Spinal cord (tissue), 9 donors: ENCODE measurements at regions not wholly inside any gene's neighbourhood (a gene's known extent, or its start where the extent isn't known, plus 50 kb on each side); places are given as distances from the start of the nearest gene placed in this dataset.

Source experiments
- DNase-seq, 6 donors: peaks; one replicate each; pipeline versions ENCODE4 v3.0.0 to v3.0.0-alpha.2; 2013 to 2015; ENCODE audit warnings: low spot score in 6 of 6, low read depth in 4 of 6
- H3K27ac ChIP-seq: one replicate; pipeline ENCODE4 v1.5.1; 2013; ENCODE audit warnings: low read depth, low read length, control low read depth
- H3K27me3 ChIP-seq: one replicate; pipeline ENCODE4 v1.6.1; 2013; ENCODE audit warnings: low read length; ENCODE audit not compliant: control insufficient read depth, insufficient read depth
- H3K36me3 ChIP-seq: one replicate; pipeline ENCODE4 v1.6.1; 2013; ENCODE audit warnings: low read length; ENCODE audit not compliant: control insufficient read depth, insufficient read depth
- H3K4me1 ChIP-seq: one replicate; pipeline ENCODE4 v1.6.1; 2013; ENCODE audit warnings: low read length; ENCODE audit not compliant: control insufficient read depth, insufficient read depth
- H3K4me3 ChIP-seq: one replicate; pipeline ENCODE4 v1.5.1; 2013; ENCODE audit warnings: low read depth, low read length, control low read depth
- H3K9me3 ChIP-seq: one replicate; pipeline ENCODE4 v1.6.1; 2013; ENCODE audit warnings: low read length; ENCODE audit not compliant: control insufficient read depth, insufficient read depth
- whole genome bisulfite sequencing: methylation state at CpG from one replicate; pipeline ENCODE4 v1.1.5; 2013; ENCODE audit warnings: missing lambda C conversion rate; ENCODE audit not compliant: insufficient coverage; 5-methylcytosine and 5-hydroxymethylcytosine counted together
- donor health status: healthy.

GRCh38 chr5:142445266-142445665 is 120.4 kb upstream of the SPRY4 start:
- H3K27ac ChIP-seq, result no peak overlapping the region
- no peak for DNase-seq
- no peak overlapping the region for H3K4me3 ChIP-seq
- WGBS, result 100% methylated on average over 2 of the region's 5 CpGs
- no peaks in the 10 kb centered on the region for H3K27me3 ChIP-seq
- H3K4me1 ChIP-seq, result peaks cover 7% of the 10 kb centered on the region
- no peaks in the 10 kb centered on the region for H3K9me3 ChIP-seq
- no peaks in the 10 kb centered on the region for H3K36me3 ChIP-seq

- no peak overlapping the region for H3K4me3 ChIP-seq
- no peaks in the 10 kb centered on the region for H3K9me3 ChIP-seq
- peaks cover 15% of the 10 kb centered on the region for H3K4me1 ChIP-seq
- no peaks in the 10 kb centered on the region for H3K36me3 ChIP-seq
- WGBS, result 47% methylated on average over 10 of the region's 12 CpGs
- DNase-seq, result peak in 1 of 6 donors; percentile 74
- H3K27me3 ChIP-seq, result no peaks in the 10 kb centered on the region
- peak overlapping the region; percentile 10 for H3K27ac ChIP-seq
These were observed 116.8 kb upstream of the SPRY4 start for GRCh38 chr5:142441616-142442015.

- DNase-seq, result peak in 1 of 6 donors; percentile 18
- Histone ChIP-seq H3K4me3 (no peak overlapping the region), H3K4me1 (peaks cover 15% of the 10 kb centered on the region), H3K27ac (no peak overlapping the region), H3K9me3 (no peaks in the 10 kb centered on the region), H3K36me3 (no peaks in the 10 kb centered on the region), H3K27me3 (no peaks in the 10 kb centered on the region)
- WGBS, result 67% methylated on average over 3 of the region's 7 CpGs
These were observed 114.5 kb upstream of the SPRY4 start for GRCh38 chr5:142439207-142439860.

GRCh38 chr5:142438573-142438972 is 113.8 kb upstream of the SPRY4 start:
- no peak overlapping the region for H3K4me3 ChIP-seq
- WGBS, result no CpG with 5 or more reads among the region's 2 CpGs
- H3K4me1 ChIP-seq, result peaks cover 15% of the 10 kb centered on the region
- H3K36me3 ChIP-seq, result no peaks in the 10 kb centered on the region
- H3K27me3 ChIP-seq, result no peaks in the 10 kb centered on the region
- no peaks in the 10 kb centered on the region for H3K9me3 ChIP-seq
- H3K27ac ChIP-seq, result peak overlapping the region; percentile 44
- DNase-seq, result no peak

GRCh38 chr5:142437563-142437962 is 112.7 kb upstream of the SPRY4 start:
- H3K4me1 ChIP-seq, result peaks cover 19% of the 10 kb centered on the region
- WGBS, result 100% methylated on average over 2 of the region's 4 CpGs

GRCh38 chr5:142435410-142436115 is 110.7 kb upstream of the SPRY4 start:
- H3K36me3 ChIP-seq, result no peaks in the 10 kb centered on the region
- 78% methylated on average over 6 of the region's 9 CpGs for WGBS
- no peak for DNase-seq
- H3K9me3 ChIP-seq, result no peaks in the 10 kb centered on the region
- H3K27ac ChIP-seq, result no peak overlapping the region
- peaks cover 11% of the 10 kb centered on the region for H3K4me1 ChIP-seq
- H3K27me3 ChIP-seq, result no peaks in the 10 kb centered on the region
- H3K4me3 ChIP-seq, result no peak overlapping the region

More at GRCh38 chr5:142437563-142437962, 112.7 kb upstream of the SPRY4 start:
- no peaks in the 10 kb centered on the region for H3K27me3 ChIP-seq
- no peaks in the 10 kb centered on the region for H3K9me3 ChIP-seq
- no peak overlapping the region for H3K4me3 ChIP-seq
- H3K36me3 ChIP-seq, result no peaks in the 10 kb centered on the region
- H3K27ac ChIP-seq, result no peak overlapping the region
- no peak for DNase-seq

- no peaks in the 10 kb centered on the region for H3K36me3 ChIP-seq
- no peak overlapping the region for H3K27ac ChIP-seq
- no peaks in the 10 kb centered on the region for H3K9me3 ChIP-seq
- DNase-seq, result no peak
- no peaks in the 10 kb centered on the region for H3K27me3 ChIP-seq
- no peak overlapping the region for H3K4me3 ChIP-seq
- peaks cover 11% of the 10 kb centered on the region for H3K4me1 ChIP-seq
- no CpG with 5 or more reads among the region's 2 CpGs for WGBS
These were observed 109.4 kb upstream of the SPRY4 start for GRCh38 chr5:142434322-142434612.

GRCh38 chr5:142433526-142434321 is 108.9 kb upstream of the SPRY4 start:
- 59% methylated on average over 5 of the region's 8 CpGs for WGBS
- Histone ChIP-seq H3K27me3 (no peaks in the 10 kb centered on the region), H3K4me3 (no peak overlapping the region), H3K4me1 (peaks cover 10% of the 10 kb centered on the region), H3K27ac (no peak overlapping the region), H3K36me3 (no peaks in the 10 kb centered on the region), H3K9me3 (no peaks in the 10 kb centered on the region)
- no peak for DNase-seq

- H3K9me3 ChIP-seq, result no peaks in the 10 kb centered on the region
- no peaks in the 10 kb centered on the region for H3K36me3 ChIP-seq
- H3K4me1 ChIP-seq, result peaks cover 4% of the 10 kb centered on the region
- no peak overlapping the region for H3K27ac ChIP-seq
- no peaks in the 10 kb centered on the region for H3K27me3 ChIP-seq
- no peak for DNase-seq
- no peak overlapping the region for H3K4me3 ChIP-seq
- 71% methylated on average over 1 of the region's 2 CpGs for WGBS
These were observed 108.1 kb upstream of the SPRY4 start for GRCh38 chr5:142432961-142433360.
